ENCODE measurements at regions not wholly inside any gene's neighbourhood (a gene's known extent, or its start where the extent isn't known, plus 50 kb on each side); places are given as distances from the start of the nearest gene placed in this dataset.

DNA sequence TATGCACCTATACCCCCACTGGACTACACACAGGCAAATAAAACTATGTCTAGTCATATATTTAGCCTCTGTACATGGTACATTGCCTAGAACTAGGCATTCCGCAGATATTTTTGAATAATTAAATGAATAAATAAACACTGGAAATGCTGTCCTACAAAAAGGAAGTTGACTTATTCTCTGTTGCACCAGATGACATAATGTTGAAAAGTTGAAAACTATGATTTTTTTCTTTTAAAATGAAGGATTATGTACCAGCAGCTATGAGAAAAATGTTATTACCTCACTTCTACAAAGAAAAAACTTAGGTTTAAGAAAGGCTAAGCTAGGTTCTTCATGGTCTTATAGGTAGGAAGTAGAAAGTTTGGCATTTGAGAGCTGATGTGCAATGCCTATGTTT is 856.6 kb downstream of the METTL15 start:
- no peaks in the 10 kb centered on the region for H3K36me3 ChIP-seq (ENCODE audit: insufficient read depth in 1 of 2, low read depth in 1 of 2)
- no peaks in the 10 kb centered on the region for H3K9me3 ChIP-seq
- WGBS, 3 donors: 56 to 94% (median 87%) methylated on average over 1 of the region's 1 CpG
- no peaks in the 10 kb centered on the region for H3K27me3 ChIP-seq (ENCODE audit: insufficient read depth in 3 of 3, low read length in 2 of 3)
- H3K4me3 ChIP-seq: no peak overlapping the region
- no peak overlapping the region for H3K27ac ChIP-seq
- intact Hi-C loops (cut with DNase I): no loop called here
- TF ChIP-seq, protein P1, sequence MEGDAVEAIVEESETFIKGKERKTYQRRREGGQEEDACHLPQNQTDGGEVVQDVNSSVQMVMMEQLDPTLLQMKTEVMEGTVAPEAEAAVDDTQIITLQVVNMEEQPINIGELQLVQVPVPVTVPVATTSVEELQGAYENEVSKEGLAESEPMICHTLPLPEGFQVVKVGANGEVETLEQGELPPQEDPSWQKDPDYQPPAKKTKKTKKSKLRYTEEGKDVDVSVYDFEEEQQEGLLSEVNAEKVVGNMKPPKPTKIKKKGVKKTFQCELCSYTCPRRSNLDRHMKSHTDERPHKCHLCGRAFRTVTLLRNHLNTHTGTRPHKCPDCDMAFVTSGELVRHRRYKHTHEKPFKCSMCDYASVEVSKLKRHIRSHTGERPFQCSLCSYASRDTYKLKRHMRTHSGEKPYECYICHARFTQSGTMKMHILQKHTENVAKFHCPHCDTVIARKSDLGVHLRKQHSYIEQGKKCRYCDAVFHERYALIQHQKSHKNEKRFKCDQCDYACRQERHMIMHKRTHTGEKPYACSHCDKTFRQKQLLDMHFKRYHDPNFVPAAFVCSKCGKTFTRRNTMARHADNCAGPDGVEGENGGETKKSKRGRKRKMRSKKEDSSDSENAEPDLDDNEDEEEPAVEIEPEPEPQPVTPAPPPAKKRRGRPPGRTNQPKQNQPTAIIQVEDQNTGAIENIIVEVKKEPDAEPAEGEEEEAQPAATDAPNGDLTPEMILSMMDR (IDR thresholded peaks at IDR 0.05): no peak
- ATAC-seq (no peak), DNase-seq (no peak)
- H3K4me1 ChIP-seq: no peaks in the 10 kb centered on the region

DNA sequence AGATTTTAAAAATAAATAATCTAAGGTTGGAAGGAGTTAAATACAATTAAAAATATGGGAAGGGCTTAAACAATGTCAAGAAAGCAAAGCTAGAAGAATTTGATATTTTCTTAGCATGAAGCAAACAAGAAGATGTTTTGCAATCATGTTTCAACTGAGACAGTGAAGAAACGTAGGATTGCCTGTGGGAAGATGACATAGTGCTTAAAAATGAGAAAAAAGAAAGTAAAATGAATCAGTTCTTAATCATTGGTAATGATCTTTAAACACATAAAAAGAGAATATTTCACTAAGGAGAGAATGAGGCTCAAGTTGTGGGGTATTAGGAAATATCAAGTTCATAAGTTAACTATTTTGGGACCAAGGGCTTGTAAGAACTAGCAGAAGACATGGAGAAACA is 855.0 kb downstream of the METTL15 start:
- 34 to 53% (median 38%) methylated on average over 1 of the region's 1 CpG for WGBS, 3 donors
- intact Hi-C loops (cut with DNase I): no loop called here
- TF ChIP-seq, protein P1 (IDR thresholded peaks at IDR 0.05): no peak

DNA sequence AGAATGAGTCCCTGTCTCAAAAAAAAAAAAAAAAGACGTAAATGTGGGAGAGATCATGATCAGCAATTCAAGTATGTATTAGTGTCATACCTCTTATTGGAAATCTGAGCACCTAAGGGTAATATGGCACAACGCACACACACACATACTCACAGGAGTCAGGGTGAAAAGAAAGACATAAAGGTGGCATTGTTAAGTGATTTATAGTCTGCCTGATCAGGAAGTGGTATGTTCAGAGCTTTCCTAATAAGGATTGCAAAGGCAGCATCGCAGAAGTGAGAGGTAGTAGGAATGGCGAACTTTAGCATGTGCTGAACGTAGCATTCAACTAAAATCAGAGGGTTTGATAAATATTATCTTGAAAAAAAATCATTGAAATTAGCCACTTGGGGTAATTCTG is 854.3 kb downstream of the METTL15 start:
- Histone ChIP-seq H3K36me3 (ENCODE audit: insufficient read depth in 1 of 2, low read depth in 1 of 2) (no peaks in the 10 kb centered on the region), H3K27me3 (ENCODE audit: insufficient read depth in 3 of 3, low read length in 2 of 3) (no peaks in the 10 kb centered on the region), H3K9me3 (no peaks in the 10 kb centered on the region), H3K27ac (no peak overlapping the region), H3K4me1 (no peaks in the 10 kb centered on the region), H3K4me3 (no peak overlapping the region)
- ATAC-seq (no peak), DNase-seq (no peak)
- TF ChIP-seq, protein P1 (IDR thresholded peaks at IDR 0.05): no peak
- intact Hi-C loops (cut with DNase I): no loop called here
- WGBS, 3 donors: 54 to 59% (median 59%) methylated on average over 5 of the region's 5 CpGs

More for the DNA sequence above, 855.0 kb downstream of the METTL15 start:
- H3K27ac ChIP-seq: no peak overlapping the region
- ATAC-seq: no peak
- no peak for DNase-seq
- H3K9me3 ChIP-seq: no peaks in the 10 kb centered on the region
- H3K4me3 ChIP-seq: no peak overlapping the region
- H3K4me1 ChIP-seq: no peaks in the 10 kb centered on the region
- H3K27me3 ChIP-seq (ENCODE audit: insufficient read depth in 3 of 3, low read length in 2 of 3): no peaks in the 10 kb centered on the region
- H3K36me3 ChIP-seq (ENCODE audit: insufficient read depth in 1 of 2, low read depth in 1 of 2): no peaks in the 10 kb centered on the region

DNA sequence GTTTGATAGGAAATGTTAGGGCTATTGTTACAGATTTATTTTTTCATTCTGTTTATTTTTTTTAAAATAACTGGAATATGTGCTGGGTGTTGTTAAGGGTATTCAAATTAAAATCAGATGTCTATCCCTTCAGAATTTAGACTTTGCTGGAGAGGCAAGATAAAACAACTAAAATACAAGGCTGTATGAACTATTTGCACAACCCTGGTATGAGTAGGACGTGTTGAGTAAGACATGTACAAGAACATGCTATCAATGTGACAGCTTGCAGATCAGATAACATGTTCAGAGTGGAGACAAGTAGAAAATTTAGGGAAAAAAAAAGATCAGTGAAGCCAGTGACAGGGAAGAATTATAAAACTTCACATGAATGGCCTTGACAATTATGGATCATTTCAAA is 853.5 kb downstream of the METTL15 start:
- TF ChIP-seq, protein P1 (IDR thresholded peaks at IDR 0.05): no peak
- H3K27me3 ChIP-seq (ENCODE audit: insufficient read depth in 3 of 3, low read length in 2 of 3): no peaks in the 10 kb centered on the region
- no peaks in the 10 kb centered on the region for H3K4me1 ChIP-seq
- no peak for ATAC-seq
- 28 to 49% (median 42%) methylated on average over 1 of the region's 1 CpG for WGBS, 3 donors
- H3K27ac ChIP-seq: no peak overlapping the region
- DNase-seq: no peak
- no peaks in the 10 kb centered on the region for H3K9me3 ChIP-seq
- H3K36me3 ChIP-seq (ENCODE audit: insufficient read depth in 1 of 2, low read depth in 1 of 2): no peaks in the 10 kb centered on the region
- no peak overlapping the region for H3K4me3 ChIP-seq
- intact Hi-C loops (cut with DNase I): no loop called here

DNA sequence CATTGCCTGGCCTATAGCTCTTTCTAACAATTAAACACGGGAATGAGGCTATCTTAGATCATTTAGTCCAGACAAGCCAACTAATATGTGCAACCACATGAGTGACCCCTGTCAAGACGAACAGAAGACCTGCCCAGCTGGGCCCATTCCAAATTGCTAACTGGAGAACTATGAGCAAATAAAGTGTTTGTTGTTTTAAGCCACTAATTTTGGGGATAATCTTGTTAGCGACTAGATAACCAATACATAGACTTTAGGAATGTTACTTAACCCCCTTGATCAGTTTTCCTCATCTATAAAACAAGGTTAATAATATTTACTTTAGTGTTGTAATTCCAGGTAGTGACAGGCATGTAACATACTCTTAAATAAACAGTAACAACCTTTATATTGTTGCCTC is 848.3 kb downstream of the METTL15 start:
- no peaks in the 10 kb centered on the region for H3K9me3 ChIP-seq

More for the DNA sequence above, 848.3 kb downstream of the METTL15 start:
- WGBS, 3 donors: 68 to 74% (median 72%) methylated on average over 3 of the region's 3 CpGs
- DNase-seq: no peak
- no peak for ATAC-seq
- intact Hi-C loops (cut with DNase I): no loop called here
- TF ChIP-seq, protein P1 (IDR thresholded peaks at IDR 0.05): no peak
- Histone ChIP-seq H3K27ac (no peak overlapping the region), H3K36me3 (ENCODE audit: insufficient read depth in 1 of 2, low read depth in 1 of 2) (no peaks in the 10 kb centered on the region), H3K4me3 (no peak overlapping the region), H3K4me1 (no peaks in the 10 kb centered on the region), H3K27me3 (ENCODE audit: insufficient read depth in 3 of 3, low read length in 2 of 3) (no peaks in the 10 kb centered on the region)

Data from psoas muscle (tissue), 7 donors.